Choroid plexus epithelial cell (primary cell): ENCODE measurements at regions not wholly inside any gene's neighbourhood (a gene's known extent, or its start where the extent isn't known, plus 50 kb on each side); places are given as distances from the start of the nearest gene placed in this dataset.

Experiments
- DNase-seq: peaks from one replicate; pipeline ENCODE4 v3.0.0-alpha.2; 2010; ENCODE audit warnings: low read depth
- H3K4me3 ChIP-seq: 2 replicates; pipeline ENCODE4 v1.5.1; 2011; ENCODE audit warnings: low read depth, mild to moderate bottlenecking, control low read depth, low read length, moderate library complexity
- CTCF ChIP-seq: conservative IDR thresholded peaks from 2 replicates; pipeline ENCODE4 v1.5.1; 2011; ENCODE audit warnings: low read depth, mild to moderate bottlenecking, control low read depth, inconsistent platforms, low read length, moderate library complexity

GRCh38 chr2:226680719-226681118, 118.9 kb downstream of the IRS1 start:
- no peak for TF ChIP-seq CTCF
- no peak for DNase-seq
- H3K4me3 ChIP-seq: no peak overlapping the region

DNA sequence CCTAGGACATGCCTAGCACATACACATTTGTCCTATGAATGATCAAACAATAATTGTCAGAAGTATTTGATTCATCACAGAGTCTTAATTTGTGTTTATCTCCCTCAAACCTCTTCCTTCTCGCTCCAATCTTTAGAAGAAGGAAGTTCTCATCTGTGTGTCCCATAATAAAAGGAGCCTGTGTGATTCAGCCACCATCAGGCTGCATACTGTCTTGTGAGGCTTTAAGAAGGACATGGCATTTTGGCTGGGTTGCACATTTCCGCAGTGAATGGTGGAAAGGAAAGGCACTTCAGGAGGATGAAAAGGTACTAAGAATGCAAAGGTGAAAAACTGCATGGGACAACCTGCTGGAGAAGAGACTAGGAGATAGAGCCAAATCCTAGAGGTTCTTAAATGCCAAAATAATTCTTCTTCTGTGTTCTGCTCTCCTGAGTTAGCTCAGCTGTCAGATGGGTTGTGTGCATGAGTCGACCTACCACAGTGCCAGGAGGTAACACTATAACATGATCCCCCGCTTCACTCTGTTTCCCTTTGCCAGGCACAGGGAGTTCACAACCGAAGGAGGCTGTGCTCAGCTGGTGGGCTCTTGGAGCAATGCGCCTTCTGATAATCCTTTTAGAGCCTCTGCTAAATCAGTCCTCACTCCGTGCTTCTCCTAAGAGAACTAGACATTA, 120.1 kb downstream of the IRS1 start:
- DNase-seq: no peak
- TF ChIP-seq CTCF: no peak

GRCh38 chr2:226678422-226678821, 121.2 kb downstream of the IRS1 start:
- DNase-seq: no peak
- no peak for TF ChIP-seq CTCF
- no peak overlapping the region for H3K4me3 ChIP-seq

More for the DNA sequence above, 120.1 kb downstream of the IRS1 start:
- no peak overlapping the region for H3K4me3 ChIP-seq

GRCh38 chr2:226677080-226677479, 122.5 kb downstream of the IRS1 start:
- no peak overlapping the region for H3K4me3 ChIP-seq
- no peak for DNase-seq
- no peak for TF ChIP-seq CTCF

- no peak overlapping the region for H3K4me3 ChIP-seq
- no peak for TF ChIP-seq CTCF
- no peak for DNase-seq
These were observed 123.0 kb downstream of the IRS1 start for GRCh38 chr2:226676618-226677017.

DNA sequence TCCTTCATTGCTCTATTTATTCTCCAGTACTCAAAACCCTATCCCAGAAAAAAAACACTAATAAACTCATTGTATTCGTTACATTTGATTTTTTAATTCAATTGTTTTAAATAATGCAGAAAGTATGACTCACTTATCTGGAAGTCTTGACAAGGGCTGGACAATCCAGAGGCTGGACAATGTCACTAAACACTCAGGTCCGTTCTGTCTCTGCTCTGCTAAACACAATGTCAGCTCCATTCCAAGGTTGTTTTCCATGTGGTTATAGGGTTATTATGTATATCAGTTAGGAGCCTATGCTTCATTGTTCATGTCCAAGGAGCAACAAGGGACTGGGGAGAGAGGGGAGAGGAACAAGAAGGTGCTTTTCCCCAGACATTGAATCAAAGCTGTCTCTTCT, 125.5 kb downstream of the IRS1 start:
- DNase-seq: no peak
- no peak overlapping the region for H3K4me3 ChIP-seq
- no peak for TF ChIP-seq CTCF

GRCh38 chr2:226673314-226673723, 126.3 kb downstream of the IRS1 start:
- H3K4me3 ChIP-seq: no peak overlapping the region
- peak; percentile 95 for DNase-seq
- TF ChIP-seq CTCF: no peak
